GM12873 (cell line): ENCODE measurements at regions not wholly inside any gene's neighbourhood (a gene's known extent, or its start where the extent isn't known, plus 50 kb on each side); places are given as distances from the start of the nearest gene placed in this dataset.

Experiments used
- TF ChIP-seq, protein P1 (sequence below): IDR thresholded peaks from 2 replicates; pipeline ENCODE4 v1.5.1; 2012; ENCODE audit warnings: low read depth, mild to moderate bottlenecking, moderate library complexity, low read length, control low read depth; ENCODE audit not compliant: insufficient read depth; ENCODE audit errors: missing control alignments

DNA sequence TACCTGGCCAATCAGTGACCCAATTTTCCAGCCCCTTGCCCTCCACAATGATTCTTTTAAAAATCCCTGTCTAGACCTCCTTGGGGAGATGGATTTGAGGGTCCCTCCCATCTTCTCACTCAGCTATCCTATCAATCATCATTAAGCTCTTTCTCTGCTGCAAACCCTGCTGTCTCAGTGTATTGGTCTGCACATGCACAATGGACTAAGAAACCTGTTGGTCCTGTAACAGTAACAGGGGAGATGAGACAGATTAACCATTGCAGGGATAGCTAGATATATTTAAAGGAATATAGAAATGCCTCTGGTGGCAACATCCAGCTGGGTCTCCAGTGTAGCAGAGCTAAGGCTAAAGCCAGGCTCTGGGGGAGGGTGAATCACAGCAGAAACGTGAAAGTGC lies 74.6 kb upstream of the CHRNA7 start:
- TF ChIP-seq, protein P1, sequence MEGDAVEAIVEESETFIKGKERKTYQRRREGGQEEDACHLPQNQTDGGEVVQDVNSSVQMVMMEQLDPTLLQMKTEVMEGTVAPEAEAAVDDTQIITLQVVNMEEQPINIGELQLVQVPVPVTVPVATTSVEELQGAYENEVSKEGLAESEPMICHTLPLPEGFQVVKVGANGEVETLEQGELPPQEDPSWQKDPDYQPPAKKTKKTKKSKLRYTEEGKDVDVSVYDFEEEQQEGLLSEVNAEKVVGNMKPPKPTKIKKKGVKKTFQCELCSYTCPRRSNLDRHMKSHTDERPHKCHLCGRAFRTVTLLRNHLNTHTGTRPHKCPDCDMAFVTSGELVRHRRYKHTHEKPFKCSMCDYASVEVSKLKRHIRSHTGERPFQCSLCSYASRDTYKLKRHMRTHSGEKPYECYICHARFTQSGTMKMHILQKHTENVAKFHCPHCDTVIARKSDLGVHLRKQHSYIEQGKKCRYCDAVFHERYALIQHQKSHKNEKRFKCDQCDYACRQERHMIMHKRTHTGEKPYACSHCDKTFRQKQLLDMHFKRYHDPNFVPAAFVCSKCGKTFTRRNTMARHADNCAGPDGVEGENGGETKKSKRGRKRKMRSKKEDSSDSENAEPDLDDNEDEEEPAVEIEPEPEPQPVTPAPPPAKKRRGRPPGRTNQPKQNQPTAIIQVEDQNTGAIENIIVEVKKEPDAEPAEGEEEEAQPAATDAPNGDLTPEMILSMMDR: no peak

DNA sequence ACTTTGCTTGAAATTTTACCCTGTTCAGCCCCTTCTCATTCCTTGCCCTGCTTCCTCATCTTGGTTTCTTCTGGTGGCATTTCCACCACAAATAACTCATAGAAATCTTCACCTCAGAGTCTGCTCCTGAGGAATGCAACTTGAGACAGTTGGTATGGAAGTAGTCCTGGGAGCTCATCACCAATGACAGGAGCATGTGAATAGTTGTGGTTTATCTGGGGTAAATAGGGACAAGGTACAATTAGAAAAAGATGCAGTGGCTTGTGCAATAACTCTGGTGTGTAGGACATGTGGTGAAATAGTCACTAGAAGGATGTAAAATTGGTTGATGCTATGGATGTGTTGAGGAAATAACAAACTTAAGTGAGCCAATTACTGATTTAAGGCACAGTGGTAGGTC lies 72.7 kb upstream of the CHRNA7 start:
- TF ChIP-seq, protein P1: no peak

DNA sequence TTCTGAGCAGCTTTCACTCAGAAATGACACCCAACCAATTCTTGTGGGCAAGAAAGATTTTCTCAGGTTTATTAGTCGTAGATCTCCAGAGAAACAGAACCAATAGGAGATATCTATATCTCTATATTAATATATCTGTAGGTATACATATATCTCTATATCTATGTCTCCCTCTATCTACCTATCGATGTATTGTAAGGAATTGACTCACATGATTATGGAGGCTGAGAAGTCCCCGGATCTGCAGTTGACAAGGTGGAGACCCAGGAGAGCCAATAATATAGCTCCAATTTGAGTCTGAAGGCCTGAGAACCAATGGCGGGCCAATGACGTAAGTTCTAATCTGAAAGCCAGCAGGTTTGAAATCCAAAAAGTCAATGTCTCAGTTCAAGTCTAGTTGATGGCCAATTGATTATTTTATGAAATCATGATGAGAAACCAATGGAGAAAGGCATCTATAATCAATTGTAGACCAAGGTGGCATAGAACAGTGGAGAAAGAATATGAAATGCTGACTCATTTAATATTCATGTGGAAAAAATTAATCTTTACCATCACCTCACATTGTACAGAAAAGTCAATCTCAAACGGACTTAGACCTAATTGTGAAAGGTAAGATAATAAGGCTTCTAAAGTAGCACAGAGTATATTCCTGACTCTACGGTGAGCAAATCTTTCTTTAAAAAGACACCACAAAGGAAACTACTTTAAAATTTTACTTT lies 65.6 kb upstream of the CHRNA7 start:
- TF ChIP-seq, protein P1: no peak

DNA sequence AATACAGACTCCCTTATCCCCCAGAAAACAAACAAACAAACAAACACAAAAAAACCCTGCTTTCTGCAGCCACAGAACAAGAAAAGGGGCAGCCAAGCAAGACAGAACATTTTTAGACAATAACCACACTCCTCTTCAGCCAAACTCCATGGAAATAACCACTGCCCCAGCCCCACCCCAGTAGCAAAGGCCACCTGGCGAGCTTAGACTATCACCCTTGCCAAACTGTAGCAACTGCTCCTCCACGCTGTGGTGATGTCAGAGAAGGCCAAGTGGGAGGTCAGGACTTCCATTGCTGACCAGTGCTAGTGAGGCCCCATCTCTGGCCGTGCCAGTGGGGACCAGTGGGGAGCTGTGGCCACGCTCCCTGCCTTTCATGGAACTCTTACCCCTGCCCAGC lies 60.3 kb upstream of the CHRNA7 start:
- TF ChIP-seq, protein P1: no peak

DNA sequence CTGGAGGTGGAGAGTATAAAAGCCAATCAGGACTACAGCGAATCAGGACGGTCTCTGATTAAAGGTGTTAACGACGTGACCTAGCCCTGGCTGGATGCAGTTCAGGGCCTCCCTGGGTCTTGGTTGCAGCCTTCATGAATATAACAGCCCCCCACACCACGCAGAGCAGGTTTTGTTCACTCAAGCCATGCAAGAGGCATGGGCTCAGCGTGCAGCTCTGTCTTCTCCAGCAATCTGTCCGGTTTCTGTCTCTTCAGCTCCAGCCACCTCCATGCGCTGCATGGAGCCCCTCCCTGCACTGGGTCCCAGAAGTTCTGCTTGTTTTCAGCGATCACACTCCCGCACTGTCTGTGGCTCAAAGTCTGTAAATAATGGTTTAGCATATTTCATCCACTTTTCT lies 57.1 kb upstream of the CHRNA7 start:
- TF ChIP-seq, protein P1: no peak

DNA sequence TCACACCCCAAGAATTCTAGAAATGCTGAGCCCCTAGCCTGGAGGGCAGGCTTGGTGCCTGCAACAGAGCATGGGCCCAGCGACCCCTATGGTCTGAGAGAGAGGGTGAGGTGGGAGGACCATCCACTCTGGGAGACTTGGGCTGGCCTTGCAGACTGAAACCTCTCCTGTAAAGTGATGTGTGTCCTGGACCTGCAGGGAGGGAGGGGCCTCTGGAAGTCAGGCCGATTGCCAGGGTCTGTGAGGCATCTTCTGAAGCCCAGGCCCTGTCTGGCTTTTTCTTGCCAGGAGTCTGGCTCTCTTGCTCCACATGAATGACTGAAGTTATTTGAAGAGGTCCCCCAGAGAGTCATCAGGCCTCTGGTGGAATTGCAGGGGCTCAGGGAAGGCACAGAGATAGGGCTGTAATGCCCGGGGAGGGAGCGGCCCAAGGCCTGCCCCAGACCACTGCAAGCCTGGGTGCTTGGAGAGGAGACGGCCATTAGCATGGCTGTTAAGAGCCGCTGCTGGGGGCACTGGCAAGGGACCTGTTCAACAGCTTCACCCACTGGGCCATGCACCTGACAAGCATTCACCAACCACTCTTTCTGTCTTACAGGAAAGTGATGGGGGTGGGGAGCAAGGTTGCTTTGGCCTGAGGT lies 56.0 kb upstream of the CHRNA7 start:
- TF ChIP-seq, protein P1: no peak

DNA sequence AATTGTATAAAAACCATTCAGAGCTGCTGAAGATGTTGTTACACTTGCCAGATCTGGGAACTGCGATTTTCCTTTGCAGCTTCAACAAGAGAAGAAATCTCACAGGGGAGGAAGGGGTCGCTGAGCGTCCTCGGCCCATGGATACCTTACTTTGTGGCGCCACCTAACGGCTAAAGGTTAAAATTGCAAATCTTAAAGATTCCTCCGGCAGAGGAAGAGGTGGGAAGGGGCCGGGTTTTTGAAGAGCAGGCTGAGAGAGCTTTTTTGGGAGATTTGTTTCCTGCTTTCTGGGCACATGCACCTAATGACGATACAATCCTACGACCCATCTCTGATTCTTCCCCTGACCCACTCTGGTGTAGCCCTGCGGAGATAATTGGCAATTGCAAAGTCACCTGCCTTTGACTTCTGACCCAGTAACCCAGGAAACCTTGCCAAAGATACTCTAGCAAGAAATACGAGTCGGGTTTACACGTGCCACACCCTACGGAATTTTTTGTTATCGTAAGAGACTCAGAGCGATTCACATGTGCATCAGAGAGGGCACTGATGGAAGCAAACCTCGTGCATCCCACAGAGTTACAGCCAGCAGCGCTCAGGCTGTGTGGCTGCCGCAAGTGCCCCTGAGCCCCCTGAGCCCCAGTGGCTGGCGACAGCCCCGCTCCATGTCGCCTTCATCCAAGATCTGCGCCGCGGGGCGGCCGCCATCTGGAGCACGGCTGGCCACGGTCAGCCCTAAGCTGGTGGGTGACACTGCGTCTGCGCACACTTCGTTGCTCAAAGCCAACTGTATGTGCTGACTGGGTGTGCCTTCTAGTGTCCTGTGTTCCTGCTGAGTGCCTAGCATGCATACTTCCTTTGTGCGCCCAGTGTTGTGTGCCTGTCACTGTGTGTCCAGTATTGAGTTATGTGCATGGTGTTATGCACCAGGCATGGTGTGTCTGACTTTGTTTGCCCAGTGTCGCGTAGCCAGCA lies 55.2 kb upstream of the CHRNA7 start:
- TF ChIP-seq, protein P1: peak; percentile 72
